Psoas muscle (tissue), 7 donors: ENCODE measurements at regions not wholly inside any gene's neighbourhood (a gene's known extent, or its start where the extent isn't known, plus 50 kb on each side); places are given as distances from the start of the nearest gene placed in this dataset.
"Not testable (repeated sequence)": the region's sequence is repeated elsewhere in the genome, so short reads cannot be mapped to it uniquely, and the experiment has no call there.

ENCODE experiments used
- ATAC-seq, 4 donors: fragments of 200-7000 bp; cut with Tn5 transposase; one replicate each; pipeline ENCODE4 v1.9.1; 2020; ENCODE audit warnings: moderate library complexity in 3 of 4, mild to moderate bottlenecking in 2 of 4
- DNase-seq, 2 donors: peaks; one replicate each; pipeline ENCODE4 v3.0.0-alpha.2; 2020
- H3K27ac ChIP-seq: fragments of 200-600 bp; one replicate; pipeline ENCODE4 v1.8.0; 2022
- H3K27me3 ChIP-seq, 3 donors: fragments of 200-600 bp in 1 of 3; one replicate each; pipeline versions ENCODE4 v1.6.1 to v1.8.0; 2013 to 2022; ENCODE audit warnings: low read length in 2 of 3, mild to moderate bottlenecking in 2 of 3, moderate library complexity in 1 of 3; ENCODE audit not compliant: insufficient read depth in 3 of 3
- H3K36me3 ChIP-seq, 2 donors: fragments of 200-600 bp in 1 of 2; one replicate each; pipeline versions ENCODE4 v1.6.1 to v1.8.0; 2013 to 2022; ENCODE audit warnings: low read depth in 1 of 2, mild to moderate bottlenecking in 1 of 2, moderate library complexity in 1 of 2; ENCODE audit not compliant: insufficient read depth in 1 of 2
- H3K4me1 ChIP-seq: fragments of 200-600 bp; one replicate; pipeline ENCODE4 v1.8.0; 2022
- H3K4me3 ChIP-seq: fragments of 200-600 bp; one replicate; pipeline ENCODE4 v1.8.0; 2022; ENCODE audit warnings: mild to moderate bottlenecking
- H3K9me3 ChIP-seq: fragments of 200-600 bp; one replicate; pipeline ENCODE4 v1.8.0; 2022
- CTCF ChIP-seq: fragments of 200-600 bp; IDR thresholded peaks from one replicate; pipeline ENCODE4 v1.8.0; 2022; ENCODE audit warnings: antibody characterized with exemption
- WGBS, 3 donors: extraction: QIAGEN DNeasy Blood & Tissue Kit; methylation state at CpG; one replicate each; pipeline versions ENCODE4 v1.1.6 to v1.1.7; 2013; 5-methylcytosine and 5-hydroxymethylcytosine counted together
- intact Hi-C, 2 donors: fragments of 100-400 bp; cut with DNase I; formaldehyde crosslinking; loops; one replicate each; pipeline versions ENCODE4 v1.11.0 to v1.14.2; 2022
- donor health status: healthy with polysubstance abuse.
- donor health status: DM: no; HTN: no; CAD: no; lungs with moderate emphysema.
- donor health status: Bipolar disorder and iron deficiency.
- donor health status: healthy.
- donor health status: DM: yes; HTN: yes; CAD: no.
- donor health status: DM: no; HTN: no; CAD: no.
- donor health status: DM: yes; HTN: yes; CAD: no.

GRCh38 chr15:69871511-69872134, 226.1 kb downstream of the TLE3 start:
- WGBS, 3 donors, result 42 to 53% (median 51%) methylated on average over 7 of the region's 7 CpGs
- TF ChIP-seq CTCF, result no peak
- no peak overlapping the region for H3K27ac ChIP-seq
- ATAC-seq, result no peak
- peaks cover 0 to 2% (median 0%) of the 10 kb centered on the region in 3 donors for H3K27me3 ChIP-seq
- peaks cover 18% of the 10 kb centered on the region for H3K9me3 ChIP-seq
- intact Hi-C loops, result no loop called here
- H3K4me3 ChIP-seq, result no peak overlapping the region
- no peaks in the 10 kb centered on the region for H3K36me3 ChIP-seq
- no peak for DNase-seq
- no peaks in the 10 kb centered on the region for H3K4me1 ChIP-seq

- DNase-seq (no peak), ATAC-seq (no peak)
- Histone ChIP-seq H3K27ac (no peak overlapping the region), H3K9me3 (peaks cover 18% of the 10 kb centered on the region), H3K4me3 (no peak overlapping the region), H3K4me1 (no peaks in the 10 kb centered on the region), H3K36me3 (no peaks in the 10 kb centered on the region), H3K27me3 (no peaks in the 10 kb centered on the region)
- TF ChIP-seq CTCF, result no peak
- WGBS, 3 donors, result 75 to 88% (median 84%) methylated on average over 1 of the region's 1 CpG
- intact Hi-C loops, result no loop called here
Observed at GRCh38 chr15:69873807-69874206, 223.9 kb downstream of the TLE3 start.

GRCh38 chr15:69874321-69874720, 223.4 kb downstream of the TLE3 start:
- no peak overlapping the region for H3K4me3 ChIP-seq
- intact Hi-C loops, result no loop called here
- peaks cover 18% of the 10 kb centered on the region for H3K9me3 ChIP-seq
- H3K4me1 ChIP-seq, result no peaks in the 10 kb centered on the region
- TF ChIP-seq CTCF, result no peak
- ATAC-seq, result no peak
- no peaks in the 10 kb centered on the region for H3K36me3 ChIP-seq
- no peak overlapping the region for H3K27ac ChIP-seq
- DNase-seq, result no peak
- no peaks in the 10 kb centered on the region for H3K27me3 ChIP-seq

- Histone ChIP-seq H3K36me3 (no peaks in the 10 kb centered on the region), H3K27ac (no peak overlapping the region), H3K27me3 (no peaks in the 10 kb centered on the region), H3K9me3 (peaks cover 18% of the 10 kb centered on the region), H3K4me1 (no peaks in the 10 kb centered on the region), H3K4me3 (no peak overlapping the region)
- 76 to 77% (median 76%) methylated on average over 31 of the region's 31 CpGs for WGBS, 3 donors
- intact Hi-C loops, result no loop called here
- no peak for TF ChIP-seq CTCF
- DNase-seq, result no peak
- no peak for ATAC-seq
Observed at GRCh38 chr15:69876064-69876940, 221.4 kb downstream of the TLE3 start.

- H3K36me3 ChIP-seq, DNase-seq, H3K27ac ChIP-seq, H3K9me3 ChIP-seq, H3K27me3 ChIP-seq, intact Hi-C loops, H3K4me3 ChIP-seq, H3K4me1 ChIP-seq, ATAC-seq: not testable (repeated sequence)
- 96 to 100% (median 100%) methylated on average over 1 of the region's 1 CpG for WGBS, 3 donors
Observed at GRCh38 chr15:69879963-69880362, 217.8 kb downstream of the TLE3 start.
